ENCODE measurements at regions not wholly inside any gene's neighbourhood (a gene's known extent, or its start where the extent isn't known, plus 50 kb on each side); places are given as distances from the start of the nearest gene placed in this dataset.

DNA sequence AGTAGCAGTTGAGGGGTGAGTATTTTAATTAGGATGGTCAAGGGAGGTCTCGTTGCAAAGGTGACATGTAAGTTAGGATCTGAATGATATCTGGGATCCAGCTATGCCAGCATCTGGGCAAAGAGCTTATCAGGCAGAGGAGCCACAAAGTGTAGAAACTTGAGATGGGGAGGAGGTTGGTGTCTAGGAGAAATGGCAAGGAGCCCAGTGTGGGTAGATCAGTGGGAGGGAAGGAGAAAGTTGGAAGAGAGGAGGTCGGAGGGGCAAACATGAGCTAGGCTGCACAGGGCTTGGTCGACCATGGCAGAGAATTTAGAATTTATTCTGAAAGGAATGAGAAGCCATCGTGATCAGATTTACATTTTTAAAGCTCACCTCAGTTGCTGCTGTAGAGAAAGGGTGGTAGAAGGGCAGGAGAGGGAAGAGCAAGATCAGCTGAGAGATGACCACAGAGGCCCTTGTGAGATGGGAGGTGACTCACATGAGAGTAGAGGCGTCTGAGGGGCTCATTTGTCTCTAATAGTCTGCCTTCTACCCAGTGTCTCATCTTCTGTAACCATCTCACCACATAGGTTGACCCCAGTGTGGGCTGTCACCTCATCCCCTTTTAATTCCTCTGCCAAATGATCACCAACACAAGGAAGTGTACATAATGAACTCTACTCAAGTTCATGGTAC is 170.0 kb downstream of the ETAA1 start:
- TF ChIP-seq, protein P1, sequence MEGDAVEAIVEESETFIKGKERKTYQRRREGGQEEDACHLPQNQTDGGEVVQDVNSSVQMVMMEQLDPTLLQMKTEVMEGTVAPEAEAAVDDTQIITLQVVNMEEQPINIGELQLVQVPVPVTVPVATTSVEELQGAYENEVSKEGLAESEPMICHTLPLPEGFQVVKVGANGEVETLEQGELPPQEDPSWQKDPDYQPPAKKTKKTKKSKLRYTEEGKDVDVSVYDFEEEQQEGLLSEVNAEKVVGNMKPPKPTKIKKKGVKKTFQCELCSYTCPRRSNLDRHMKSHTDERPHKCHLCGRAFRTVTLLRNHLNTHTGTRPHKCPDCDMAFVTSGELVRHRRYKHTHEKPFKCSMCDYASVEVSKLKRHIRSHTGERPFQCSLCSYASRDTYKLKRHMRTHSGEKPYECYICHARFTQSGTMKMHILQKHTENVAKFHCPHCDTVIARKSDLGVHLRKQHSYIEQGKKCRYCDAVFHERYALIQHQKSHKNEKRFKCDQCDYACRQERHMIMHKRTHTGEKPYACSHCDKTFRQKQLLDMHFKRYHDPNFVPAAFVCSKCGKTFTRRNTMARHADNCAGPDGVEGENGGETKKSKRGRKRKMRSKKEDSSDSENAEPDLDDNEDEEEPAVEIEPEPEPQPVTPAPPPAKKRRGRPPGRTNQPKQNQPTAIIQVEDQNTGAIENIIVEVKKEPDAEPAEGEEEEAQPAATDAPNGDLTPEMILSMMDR (IDR thresholded peaks at IDR 0.05) = no peak
- DNase-seq (ENCODE audit: low spot score) = no peak
- Histone ChIP-seq H3K4me3 (no peak overlapping the region), H3K27ac (no peak overlapping the region)

DNA sequence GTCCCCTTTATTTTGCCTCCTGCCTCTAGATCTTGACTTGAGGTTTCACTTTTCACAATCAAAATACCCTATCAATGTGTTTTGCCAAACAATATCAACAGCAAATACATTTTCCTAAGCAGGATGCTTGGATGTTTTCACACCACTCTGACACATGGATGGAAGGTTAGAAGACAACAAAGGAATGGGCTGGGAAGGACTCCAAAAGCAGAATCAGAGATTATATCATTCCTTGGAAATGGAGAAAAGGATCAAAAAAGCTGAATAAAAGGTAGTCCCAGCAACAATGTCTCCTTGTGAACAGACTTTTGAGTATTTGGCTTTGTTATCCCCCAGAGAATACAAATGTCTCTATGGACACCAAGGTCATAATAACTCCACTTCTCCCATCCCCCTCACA is 170.8 kb downstream of the ETAA1 start:
- no peak for DNase-seq (ENCODE audit: low spot score)
- Histone ChIP-seq H3K27ac (no peak overlapping the region), H3K4me3 (no peak overlapping the region)
- TF ChIP-seq, protein P1 (IDR thresholded peaks at IDR 0.05) = no peak

DNA sequence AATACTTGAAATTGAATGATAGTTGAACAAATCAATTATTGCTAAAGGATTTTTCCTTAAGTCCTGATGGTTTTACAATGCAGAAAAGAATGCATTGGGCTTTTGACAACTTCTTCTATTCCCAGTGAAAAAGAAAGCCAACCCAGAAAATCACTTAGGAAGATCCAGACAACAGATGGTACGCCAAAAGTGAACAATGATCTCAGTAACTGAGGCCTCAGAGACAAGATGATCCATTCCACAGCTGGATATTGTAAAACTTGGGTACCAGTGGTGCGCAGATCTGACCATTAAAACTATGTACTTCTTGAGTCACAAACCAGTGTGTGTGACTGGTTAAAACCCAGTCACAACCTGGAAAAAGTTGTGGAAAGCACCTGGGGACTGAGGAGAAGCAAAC is 173.5 kb downstream of the ETAA1 start:
- TF ChIP-seq, protein P1 (IDR thresholded peaks at IDR 0.05) = no peak
- no peak for DNase-seq (ENCODE audit: low spot score)
- Histone ChIP-seq H3K27ac (no peak overlapping the region), H3K4me3 (no peak overlapping the region)

DNA sequence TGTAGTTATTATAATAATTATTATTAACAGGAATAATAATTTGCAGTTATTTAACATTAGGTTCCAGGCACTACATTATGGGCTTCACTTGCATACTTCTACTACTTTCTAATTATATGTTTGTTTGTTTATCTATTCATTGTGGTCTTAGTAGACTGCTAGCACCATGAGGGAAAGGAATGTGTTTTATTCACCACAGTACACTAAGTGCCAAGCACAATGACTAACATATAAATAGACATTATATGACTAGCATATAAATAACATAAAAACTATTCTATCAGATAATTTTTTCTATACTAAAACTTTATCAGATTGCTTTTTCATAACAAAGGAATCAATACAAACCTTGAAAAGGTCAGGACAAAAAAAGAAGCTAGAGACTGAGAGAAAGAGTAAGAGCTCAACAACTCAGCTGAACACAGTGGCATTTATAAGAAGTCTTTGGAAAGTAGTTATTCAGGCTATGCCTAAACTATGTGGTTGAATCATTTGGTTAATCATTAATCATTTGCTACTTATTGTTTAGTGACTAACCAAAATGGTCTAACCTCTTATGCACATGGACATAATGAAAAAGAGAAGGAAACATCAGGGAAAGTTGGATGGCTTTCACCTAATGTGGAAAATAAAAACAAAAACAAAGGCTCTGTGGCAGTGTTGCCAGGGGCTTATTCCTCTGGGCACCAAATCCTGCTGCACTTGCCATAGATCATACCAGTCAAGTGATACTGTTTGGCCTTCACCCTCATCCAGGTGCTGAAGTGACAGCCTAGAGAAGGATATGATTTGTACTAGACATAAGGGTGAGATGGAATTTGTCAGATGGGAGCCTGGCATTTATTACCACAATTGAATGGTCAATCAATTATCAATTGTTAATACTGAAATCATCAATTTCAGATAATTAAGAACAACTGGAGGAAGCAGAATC is 174.9 kb downstream of the ETAA1 start:
- no peak for DNase-seq (ENCODE audit: low spot score)
- TF ChIP-seq, protein P1 (IDR thresholded peaks at IDR 0.05) = no peak
- H3K4me3 ChIP-seq = no peak overlapping the region
- H3K27ac ChIP-seq = no peak overlapping the region

DNA sequence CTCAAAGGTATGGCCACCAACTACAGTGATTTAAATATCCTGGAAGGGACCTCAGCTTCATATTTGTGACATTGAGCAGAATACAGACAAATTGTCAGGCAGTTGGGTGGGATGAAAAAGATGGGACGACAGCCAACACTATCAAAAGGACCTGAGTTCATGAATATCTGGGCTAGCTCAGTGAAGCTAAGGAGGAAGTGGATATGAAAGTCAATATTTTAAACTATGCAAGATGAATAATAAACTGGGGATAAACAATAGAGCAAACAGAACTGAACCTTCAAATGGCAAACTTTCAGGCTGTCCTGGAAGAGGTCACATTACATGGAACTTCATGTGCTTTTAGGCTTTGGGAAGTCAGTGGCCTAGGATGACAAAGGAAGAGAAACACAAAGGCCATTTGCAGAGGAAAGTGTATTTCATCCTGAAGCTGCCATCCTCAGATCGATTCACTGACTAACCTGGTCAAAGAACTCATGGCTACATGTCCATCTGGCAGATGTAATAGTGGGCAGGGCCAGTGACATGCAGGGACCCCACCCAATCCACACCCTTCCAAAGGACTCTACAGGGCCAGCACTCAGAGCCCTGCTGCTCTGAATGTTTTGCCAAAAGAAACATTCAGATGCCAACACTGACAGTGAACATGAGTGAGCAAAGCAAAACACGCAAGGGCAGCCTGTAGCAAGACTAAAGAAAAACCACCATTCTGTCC is 175.7 kb downstream of the ETAA1 start:
- H3K4me3 ChIP-seq = no peak overlapping the region
- no peak overlapping the region for H3K27ac ChIP-seq
- TF ChIP-seq, protein P1 (IDR thresholded peaks at IDR 0.05) = no peak
- no peak for DNase-seq (ENCODE audit: low spot score)

DNA sequence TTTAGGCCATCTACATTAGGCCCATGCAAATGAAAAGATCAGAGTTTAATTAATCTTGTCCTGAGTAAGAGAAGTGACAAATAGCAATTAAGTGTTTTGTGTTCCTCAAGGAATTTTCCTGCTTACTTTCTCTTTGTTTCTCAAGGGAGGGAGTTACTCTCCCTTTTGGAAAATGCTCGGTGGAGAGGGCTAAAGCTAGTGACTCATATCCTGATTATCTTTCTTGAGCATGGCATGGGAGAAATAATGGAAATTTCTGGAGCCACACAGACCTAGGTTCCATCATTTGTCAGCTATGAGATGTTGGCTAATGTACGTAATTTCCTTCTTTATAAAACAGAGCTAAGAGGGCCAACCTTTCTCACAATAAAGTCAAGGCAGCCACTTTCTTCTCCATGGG is 177.1 kb downstream of the ETAA1 start:
- Histone ChIP-seq H3K4me3 (no peak overlapping the region), H3K27ac (no peak overlapping the region)
- TF ChIP-seq, protein P1 (IDR thresholded peaks at IDR 0.05) = no peak
- DNase-seq (ENCODE audit: low spot score) = no peak

All from coronary artery (tissue), 2 donors.